Endothelial cell of umbilical vein (primary cell): ENCODE measurements at regions not wholly inside any gene's neighbourhood (a gene's known extent, or its start where the extent isn't known, plus 50 kb on each side); places are given as distances from the start of the nearest gene placed in this dataset.

Source experiments
- CTCF ChIP-seq, 2 donors: IDR thresholded peaks; 1 replicate in 1 of 2; 2 replicates in 1 of 2; pipeline ENCODE4 v1.5.1; 2011; ENCODE audit warnings: low read length in 2 of 2, mild to moderate bottlenecking in 2 of 2, moderate library complexity in 2 of 2, control low read depth in 1 of 2, inconsistent platforms in 1 of 2, low read depth in 1 of 2; ENCODE audit not compliant: insufficient read depth in 1 of 2; ENCODE audit errors: extremely low read depth in 1 of 2
- POLR2A ChIP-seq: IDR thresholded peaks from 2 replicates; pipeline ENCODE4 v1.6.1; 2012; ENCODE audit warnings: low read depth, mild to moderate bottlenecking, control low read depth, low read length

- TF ChIP-seq POLR2A (no peak), CTCF (IDR thresholded peaks at IDR 0.05; ENCODE audit: extremely low read depth in 1 of 2, insufficient read depth in 1 of 2, low read depth in 1 of 2, low read length in 2 of 2) (no peak)
Measured at GRCh38 chr1:184895086-184895485, 79.2 kb downstream of the NIBAN1 start.
